ENCODE measurements at regions not wholly inside any gene's neighbourhood (a gene's known extent, or its start where the extent isn't known, plus 50 kb on each side); places are given as distances from the start of the nearest gene placed in this dataset.

- no peak for DNase-seq
Measured at GRCh38 chr2:122132147-122132691, 376.8 kb downstream of the TSN start.

- no peak for DNase-seq
Measured at GRCh38 chr2:122135021-122135937, 379.8 kb downstream of the TSN start.

- no peak for DNase-seq
Measured at GRCh38 chr2:122136056-122136455, 380.6 kb downstream of the TSN start.

- no peak for DNase-seq
Measured at GRCh38 chr2:122138561-122138960, 383.1 kb downstream of the TSN start.

GRCh38 chr2:122139739-122140420 is 384.4 kb downstream of the TSN start:
- DNase-seq = no peak

GRCh38 chr2:122144884-122145283 is 389.4 kb downstream of the TSN start:
- no peak for DNase-seq

GRCh38 chr2:122145856-122146255 is 390.4 kb downstream of the TSN start:
- DNase-seq = no peak

- no peak for DNase-seq
Measured at GRCh38 chr2:122148128-122148767, 392.8 kb downstream of the TSN start.

GRCh38 chr2:122150524-122151280 is 395.3 kb downstream of the TSN start:
- no peak for DNase-seq

- DNase-seq = no peak
Measured at GRCh38 chr2:122152571-122152970, 397.1 kb downstream of the TSN start.

- no peak for DNase-seq
Measured at GRCh38 chr2:122156176-122156890, 400.9 kb downstream of the TSN start.

- DNase-seq = no peak
Measured at GRCh38 chr2:122157158-122157557, 401.7 kb downstream of the TSN start.

- no peak for DNase-seq
Measured at GRCh38 chr2:122163617-122164016, 408.2 kb downstream of the TSN start.

GRCh38 chr2:122164964-122165363 is 409.5 kb downstream of the TSN start:
- no peak for DNase-seq

GRCh38 chr2:122166820-122167219 is 411.4 kb downstream of the TSN start:
- no peak for DNase-seq

- DNase-seq = no peak
Measured at GRCh38 chr2:122167515-122167914, 412.1 kb downstream of the TSN start.

GRCh38 chr2:122168799-122169198 is 413.3 kb downstream of the TSN start:
- no peak for DNase-seq

GRCh38 chr2:122172812-122173211 is 417.4 kb downstream of the TSN start:
- no peak for DNase-seq

- DNase-seq = no peak
Measured at GRCh38 chr2:122174061-122174460, 418.6 kb downstream of the TSN start.

GRCh38 chr2:122179492-122180165 is 424.2 kb downstream of the TSN start:
- DNase-seq = no peak

GRCh38 chr2:122180972-122181371 is 425.5 kb downstream of the TSN start:
- no peak for DNase-seq

Data from T-helper 1 cell (primary cell).